ENCODE measurements at regions not wholly inside any gene's neighbourhood (a gene's known extent, or its start where the extent isn't known, plus 50 kb on each side); places are given as distances from the start of the nearest gene placed in this dataset.

GRCh38 chr6:168959696-168960095 is 293.9 kb downstream of the THBS2 start:
- no peak for TF ChIP-seq CTCF (IDR thresholded peaks at IDR 0.05; ENCODE audit: low read length)
- no peak for TF ChIP-seq EZH2 (optimal IDR thresholded peaks at IDR 0.05; ENCODE audit: low read depth, low read length)
